NCI-H2196 (cell line): ENCODE measurements at regions not wholly inside any gene's neighbourhood (a gene's known extent, or its start where the extent isn't known, plus 50 kb on each side); places are given as distances from the start of the nearest gene placed in this dataset.
A peak's percentile ranks its signal among the peaks of the same experiment; 100 is the strongest.
"Not testable (repeated sequence)": the region's sequence is repeated elsewhere in the genome, so short reads cannot be mapped to it uniquely, and the experiment has no call there.

Experiments
- DNase-seq: peaks from one replicate; lab custom pipeline; 2025; ENCODE audit not compliant: unreplicated experiment; lab: John Stamatoyannopoulos, UW

- no peak for DNase-seq
Measured at GRCh38 chr13:71018544-71018943, 848.5 kb downstream of the DACH1 start.

- no peak for DNase-seq
Measured at GRCh38 chr13:71017607-71018006, 849.4 kb downstream of the DACH1 start.

- DNase-seq, result no peak
Measured at GRCh38 chr13:71015516-71015915, 851.5 kb downstream of the DACH1 start.

GRCh38 chr13:71015021-71015420 lies 852.0 kb downstream of the DACH1 start:
- DNase-seq, result no peak

GRCh38 chr13:71005919-71006318 lies 861.1 kb downstream of the DACH1 start:
- DNase-seq, result no peak

- no peak for DNase-seq
Measured at GRCh38 chr13:70995338-70995737, 871.7 kb downstream of the DACH1 start.

GRCh38 chr13:70994191-70994590 lies 872.8 kb downstream of the DACH1 start:
- no peak for DNase-seq

GRCh38 chr13:70987043-70987442 lies 878.8 kb upstream of the KLHL1 start:
- DNase-seq, result no peak

GRCh38 chr13:70985371-70985770 lies 877.1 kb upstream of the KLHL1 start:
- DNase-seq, result no peak

- DNase-seq, result not testable (repeated sequence)
Measured at GRCh38 chr13:70981219-70981618, 873.0 kb upstream of the KLHL1 start.

- DNase-seq, result no peak
Measured at GRCh38 chr13:70969321-70969720, 861.1 kb upstream of the KLHL1 start.

- no peak for DNase-seq
Measured at GRCh38 chr13:70967564-70967963, 859.3 kb upstream of the KLHL1 start.

- no peak for DNase-seq
Measured at GRCh38 chr13:70964874-70965273, 856.6 kb upstream of the KLHL1 start.

GRCh38 chr13:70964124-70964523 lies 855.9 kb upstream of the KLHL1 start:
- no peak for DNase-seq

GRCh38 chr13:70960841-70961443 lies 852.7 kb upstream of the KLHL1 start:
- DNase-seq, result peak; percentile 9

- DNase-seq, result no peak
Measured at GRCh38 chr13:70959035-70959775, 851.0 kb upstream of the KLHL1 start.

GRCh38 chr13:70955887-70956286 lies 847.6 kb upstream of the KLHL1 start:
- no peak for DNase-seq

- DNase-seq, result no peak
Measured at GRCh38 chr13:70950664-70951063, 842.4 kb upstream of the KLHL1 start.

GRCh38 chr13:70945506-70945905 lies 837.3 kb upstream of the KLHL1 start:
- DNase-seq, result no peak

- DNase-seq, result no peak
Measured at GRCh38 chr13:70941454-70941853, 833.2 kb upstream of the KLHL1 start.

GRCh38 chr13:70938462-70938861 lies 830.2 kb upstream of the KLHL1 start:
- DNase-seq, result no peak

GRCh38 chr13:70932511-70932910 lies 824.3 kb upstream of the KLHL1 start:
- DNase-seq, result no peak
